ENCODE measurements at regions not wholly inside any gene's neighbourhood (a gene's known extent, or its start where the extent isn't known, plus 50 kb on each side); places are given as distances from the start of the nearest gene placed in this dataset.

- no peak overlapping the region for H3K18ac ChIP-seq (ENCODE audit: extremely low read depth, low read length)
- H3K23me2 ChIP-seq (ENCODE audit: low read depth, low read length) = peaks cover 4% of the 10 kb centered on the region; the same call in 1 of the 2 replicates
- no peak overlapping the region for H2AK5ac ChIP-seq (ENCODE audit: low read depth, low read length)
- H4K91ac ChIP-seq (replicated peaks; ENCODE audit: insufficient read length, low read length) = no peak overlapping the region
- H4K20me1 ChIP-seq (replicated peaks in 1 of 2; ENCODE audit: control insufficient read depth in 1 of 2, insufficient read depth in 2 of 2, low read length in 2 of 2) = no peaks in the 10 kb centered on the region
- H3K79me2 ChIP-seq (ENCODE audit: control insufficient read depth in 1 of 2, insufficient read depth in 2 of 2, low read length in 2 of 2) = no peaks in the 10 kb centered on the region
- POLR2A ChIA-PET (ENCODE audit: partially characterized antibody) = no interaction called here
- no peaks in the 10 kb centered on the region for H3K4me1 ChIP-seq (replicated peaks in 1 of 4; ENCODE audit: control insufficient read depth in 3 of 4, insufficient read depth in 4 of 4, low read length in 3 of 4)
- no peak overlapping the region for H3K4me3 ChIP-seq (ENCODE audit: extremely low read depth in 1 of 4, insufficient read depth in 2 of 4, low read depth in 3 of 4, low read length in 4 of 4)
- H3K4me2 ChIP-seq (ENCODE audit: insufficient read depth in 1 of 2, low read depth in 2 of 2, low read length in 2 of 2) = no peak overlapping the region
- TF ChIP-seq, protein P1, sequence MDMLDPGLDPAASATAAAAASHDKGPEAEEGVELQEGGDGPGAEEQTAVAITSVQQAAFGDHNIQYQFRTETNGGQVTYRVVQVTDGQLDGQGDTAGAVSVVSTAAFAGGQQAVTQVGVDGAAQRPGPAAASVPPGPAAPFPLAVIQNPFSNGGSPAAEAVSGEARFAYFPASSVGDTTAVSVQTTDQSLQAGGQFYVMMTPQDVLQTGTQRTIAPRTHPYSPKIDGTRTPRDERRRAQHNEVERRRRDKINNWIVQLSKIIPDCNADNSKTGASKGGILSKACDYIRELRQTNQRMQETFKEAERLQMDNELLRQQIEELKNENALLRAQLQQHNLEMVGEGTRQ (IDR thresholded peaks at IDR 0.05; ENCODE audit: low read length) = peak; percentile 49
- no peak for TF ChIP-seq SUZ12 (IDR thresholded peaks at IDR 0.05; ENCODE audit: low read length)
- no peak overlapping the region for H4K8ac ChIP-seq (ENCODE audit: extremely low read depth, insufficient read depth, low read length)
- H2BK120ac ChIP-seq (replicated peaks; ENCODE audit: low read depth, low read length) = no peak overlapping the region
- CTCF ChIA-PET (ENCODE audit: partially characterized antibody) = no interaction called here
- H2AFZ ChIP-seq (ENCODE audit: low read length) = no peak overlapping the region
- H3K23ac ChIP-seq (ENCODE audit: insufficient read length) = no peak overlapping the region
- no peak overlapping the region for H3K56ac ChIP-seq (replicated peaks; ENCODE audit: insufficient read length, low read depth, low read length)
- H3K9ac ChIP-seq (replicated peaks in 1 of 4; ENCODE audit: extremely low read depth in 1 of 4, low read depth in 3 of 4, low read length in 3 of 4) = no peak overlapping the region
- H3K27me3 ChIP-seq (replicated peaks in 1 of 4; ENCODE audit: control insufficient read depth in 3 of 4, extremely low read depth in 1 of 4, insufficient read depth in 3 of 4, low read length in 3 of 4) = no peaks in the 10 kb centered on the region; a peak in 1 of 7 replicates
- H3K79me1 ChIP-seq (ENCODE audit: low read depth, low read length) = no peaks in the 10 kb centered on the region
- no peak overlapping the region for H2BK20ac ChIP-seq (ENCODE audit: low read length)
- no peak overlapping the region for H3K4ac ChIP-seq (replicated peaks; ENCODE audit: insufficient read length, low read depth, low read length)
- no peak overlapping the region for H2BK15ac ChIP-seq (ENCODE audit: low read length)
- DNase-seq (ENCODE audit: low read depth in 1 of 2, low spot score in 2 of 2) (no peak), FAIRE-seq (no peak)
- no peaks in the 10 kb centered on the region; a peak in 1 of 4 replicates for H3K9me3 ChIP-seq (ENCODE audit: insufficient read depth in 2 of 2, low read depth in 1 of 2, low read length in 1 of 2)
- no peak overlapping the region for H3K27ac ChIP-seq (ENCODE audit: low read depth, low read length)
- H2BK5ac ChIP-seq (ENCODE audit: low read depth, low read length) = no peak overlapping the region
- 75% methylated on average over 4 of the region's 34 CpGs; no CpG with 5 or more reads in 1 of the 2 experiments for WGBS, 2 experiments (ENCODE audit: extremely low coverage in 1 of 2, insufficient coverage in 1 of 2, insufficient read length in 1 of 2, insufficient replicate concordance in 2 of 2, low coverage in 1 of 2, low lambda C conversion rate in 2 of 2, missing lambda C conversion rate in 1 of 2)
- no peak overlapping the region for H2BK12ac ChIP-seq (ENCODE audit: low read depth, low read length)
- H3K36me3 ChIP-seq (ENCODE audit: control insufficient read depth in 2 of 4, insufficient read depth in 4 of 4, low read length in 3 of 4) = no peaks in the 10 kb centered on the region; a peak in 1 of 8 replicates
- no peak overlapping the region for H3K14ac ChIP-seq (ENCODE audit: insufficient read length)
- H4K5ac ChIP-seq (ENCODE audit: insufficient read length, low read depth, low read length) = no peak overlapping the region
Observed at GRCh38 chr12:131493068-131493826, 217.6 kb upstream of the SFSWAP start.

Measured in H1 (cell line).